OCI-LY1 (cell line): ENCODE measurements at regions not wholly inside any gene's neighbourhood (a gene's known extent, or its start where the extent isn't known, plus 50 kb on each side); places are given as distances from the start of the nearest gene placed in this dataset.

Source experiments
- H2AFZ ChIP-seq: fragments of 200-600 bp; sonication (generic), shearing (Covaris generic); 2 replicates; pipeline ENCODE4 v1.6.0; 2014; ENCODE audit warnings: antibody characterized with exemption, mild to moderate bottlenecking, low read length
- H3F3A ChIP-seq: fragments of 200-600 bp; sonication (generic), shearing (Covaris generic); 2 replicates; pipeline ENCODE4 v1.6.0; 2014; ENCODE audit warnings: mild to moderate bottlenecking, antibody characterized with exemption, low read length, moderate library complexity; ENCODE audit not compliant: insufficient read depth
- H3K27ac ChIP-seq: fragments of 200-600 bp; sonication (generic); 2 replicates; pipeline ENCODE4 v1.5.1; 2014; ENCODE audit warnings: low read length, mixed run types, mild to moderate bottlenecking, low read depth; ENCODE audit not compliant: poor library complexity, severe bottlenecking
- H3K27me3 ChIP-seq: fragments of 200-600 bp; sonication (generic); 2 replicates; pipeline ENCODE4 v1.6.0; 2014; ENCODE audit warnings: antibody characterized with exemption, mild to moderate bottlenecking, low read length, moderate library complexity; ENCODE audit not compliant: insufficient read depth
- H3K36me3 ChIP-seq: fragments of 200-600 bp; sonication (generic); 2 replicates; pipeline ENCODE4 v1.6.1; 2014; ENCODE audit warnings: mild to moderate bottlenecking, antibody characterized with exemption, low read length, moderate library complexity, mixed read lengths; ENCODE audit not compliant: insufficient read depth
- H3K4me1 ChIP-seq: fragments of 200-600 bp; sonication (generic); 2 replicates; pipeline ENCODE4 v1.5.1; 2014; ENCODE audit warnings: mild to moderate bottlenecking, low read length, moderate library complexity; ENCODE audit not compliant: insufficient read depth, severe bottlenecking
- H3K4me2 ChIP-seq: fragments of 200-600 bp; sonication (generic), shearing (Covaris generic); 2 replicates; pipeline ENCODE4 v1.6.1; 2014; ENCODE audit warnings: low read length
- H3K4me3 ChIP-seq: fragments of 200-600 bp; sonication (generic); 2 replicates; pipeline ENCODE4 v1.5.1; 2014; ENCODE audit warnings: low read length, low read depth, mild to moderate bottlenecking, mixed read lengths; ENCODE audit not compliant: poor library complexity, severe bottlenecking
- H3K79me2 ChIP-seq: fragments of 200-600 bp; shearing (Covaris generic); 2 replicates; pipeline ENCODE4 v1.6.1; 2016; ENCODE audit warnings: mixed run types, low read length, mixed read lengths; ENCODE audit not compliant: insufficient read depth
- H3K9ac ChIP-seq: fragments of 200-600 bp; sonication (generic), shearing (Covaris generic); 2 replicates; pipeline ENCODE4 v1.6.1; 2014; ENCODE audit warnings: mild to moderate bottlenecking, low read length, mixed read lengths
- H3K9me2 ChIP-seq: fragments of 200-600 bp; sonication (generic), shearing (Covaris generic); 2 replicates; pipeline ENCODE4 v1.6.1; 2014; ENCODE audit warnings: low read depth, mild to moderate bottlenecking, low read length, mixed read lengths
- H3K9me3 ChIP-seq: fragments of 200-600 bp; shearing (Covaris generic); 2 replicates; pipeline ENCODE4 v1.6.1; 2014; ENCODE audit warnings: low read length, mixed read lengths
- H4K20me1 ChIP-seq: fragments of 200-600 bp; sonication (generic), shearing (Covaris generic); 2 replicates; pipeline ENCODE4 v1.6.0; 2016; ENCODE audit warnings: mild to moderate bottlenecking, low read length; ENCODE audit not compliant: insufficient read depth
- CTCF ChIP-seq: fragments of 200-600 bp; sonication (generic), shearing (Covaris generic); IDR thresholded peaks from 2 replicates; pipeline ENCODE4 v1.5.1; 2017; ENCODE audit warnings: mild to moderate bottlenecking, antibody characterized with exemption, low read length, moderate library complexity, mixed read lengths
- EZH2 ChIP-seq: fragments of 200-600 bp; sonication (generic), shearing (Covaris generic); IDR thresholded peaks from 2 replicates; pipeline ENCODE4 v1.8.0; 2017; ENCODE audit warnings: borderline replicate concordance, mixed run types, mild to moderate bottlenecking, antibody characterized with exemption, low read length, moderate library complexity, mixed read lengths

DNA sequence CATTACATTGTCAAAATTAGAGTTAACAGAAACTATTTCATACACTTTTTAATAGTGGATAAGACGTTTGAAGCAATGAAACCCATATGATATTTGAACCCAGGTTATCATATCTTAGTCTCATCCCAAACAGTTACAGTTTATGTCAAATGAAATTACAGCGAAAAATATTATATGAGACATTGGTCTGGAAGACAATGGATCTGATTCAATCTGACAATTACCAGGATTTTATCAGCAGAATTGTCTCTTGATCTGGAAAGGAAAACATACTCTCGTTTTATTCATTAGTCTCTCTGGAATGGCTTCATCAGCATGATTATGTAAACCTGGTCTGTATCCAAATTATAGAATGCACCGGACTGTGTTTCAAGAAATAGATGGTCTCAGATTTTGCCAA, 818.6 kb downstream of the NCAM2 start:
- Histone ChIP-seq H3K36me3 (no peaks in the 10 kb centered on the region), H4K20me1 (no peaks in the 10 kb centered on the region), H3K27me3 (no peaks in the 10 kb centered on the region), H2AFZ (no peak overlapping the region), H3K79me2 (no peaks in the 10 kb centered on the region), H3K4me1 (no peaks in the 10 kb centered on the region), H3K9ac (no peak overlapping the region), H3F3A (no peaks in the 10 kb centered on the region), H3K4me2 (no peak overlapping the region), H3K9me2 (no peaks in the 10 kb centered on the region), H3K9me3 (no peaks in the 10 kb centered on the region), H3K27ac (no peak overlapping the region), H3K4me3 (no peak overlapping the region)
- TF ChIP-seq EZH2 (no peak), CTCF (no peak)

DNA sequence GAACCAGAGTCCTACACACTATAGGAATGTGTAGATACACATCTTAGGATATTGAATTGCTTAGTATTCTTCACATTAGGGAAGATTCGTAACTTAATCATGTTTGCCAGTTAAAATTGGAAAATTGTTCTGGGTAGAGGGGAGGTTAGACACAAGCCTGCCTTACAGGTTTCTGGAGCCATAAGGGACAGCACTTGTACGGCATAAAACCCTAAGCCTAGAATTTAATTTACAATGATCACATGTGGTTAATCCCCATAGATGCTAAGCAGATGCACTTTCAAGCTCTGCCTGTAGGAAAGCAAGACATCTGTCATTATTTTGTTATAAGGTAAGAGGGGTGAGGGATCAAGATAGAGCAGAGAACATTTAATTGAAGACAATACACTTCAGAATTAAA, 820.7 kb downstream of the NCAM2 start:
- no peaks in the 10 kb centered on the region for H3K36me3 ChIP-seq
- H3K9ac ChIP-seq = no peak overlapping the region
- H3K9me2 ChIP-seq = no peaks in the 10 kb centered on the region
- no peaks in the 10 kb centered on the region for H3K4me1 ChIP-seq
- TF ChIP-seq CTCF (no peak), EZH2 (no peak)
- H3K4me3 ChIP-seq = no peak overlapping the region
- H3K27ac ChIP-seq = no peak overlapping the region
- no peaks in the 10 kb centered on the region for H3F3A ChIP-seq
- H3K4me2 ChIP-seq = no peak overlapping the region
- H4K20me1 ChIP-seq = no peaks in the 10 kb centered on the region
- no peaks in the 10 kb centered on the region for H3K79me2 ChIP-seq
- no peaks in the 10 kb centered on the region for H3K9me3 ChIP-seq
- H2AFZ ChIP-seq = no peak overlapping the region
- H3K27me3 ChIP-seq = no peaks in the 10 kb centered on the region

- Histone ChIP-seq H2AFZ (no peak overlapping the region), H3F3A (no peaks in the 10 kb centered on the region), H3K4me3 (no peak overlapping the region), H3K9me2 (no peaks in the 10 kb centered on the region), H4K20me1 (no peaks in the 10 kb centered on the region), H3K9me3 (no peaks in the 10 kb centered on the region), H3K4me2 (no peak overlapping the region), H3K36me3 (no peaks in the 10 kb centered on the region), H3K79me2 (no peaks in the 10 kb centered on the region), H3K27me3 (no peaks in the 10 kb centered on the region), H3K9ac (no peak overlapping the region), H3K4me1 (no peaks in the 10 kb centered on the region), H3K27ac (no peak overlapping the region)
- TF ChIP-seq EZH2 (no peak), CTCF (no peak)
Observed at GRCh38 chr21:21828130-21828529, 829.9 kb downstream of the NCAM2 start.
